IMR-90 (cell line): ENCODE measurements at regions not wholly inside any gene's neighbourhood (a gene's known extent, or its start where the extent isn't known, plus 50 kb on each side); places are given as distances from the start of the nearest gene placed in this dataset.
"Not testable (repeated sequence)": the region's sequence is repeated elsewhere in the genome, so short reads cannot be mapped to it uniquely, and the experiment has no call there.

Source experiments
- ATAC-seq: fragments of 200-7000 bp; cut with Tn5 transposase; 2 replicates; pipeline ENCODE4 v1.9.1; 2020; ENCODE audit warnings: low read depth, mild to moderate bottlenecking, moderate library complexity
- BruUV-seq: library from RNA; stranded (reverse); fragments of 400-500 nt; replicated peaks from 2 replicates; lab custom pipeline; 2021; lab: Mats Ljungman, UMichigan
- CTCF ChIA-PET: fragments of 300-600 bp; formaldehyde crosslinking; extraction: SDS; loops from one replicate; lab custom pipeline; 2021; ENCODE audit warnings: antibody characterized with exemption; lab: Yijun Ruan, JAX
- POLR2A ChIA-PET: fragments of 300-600 bp; sonication (Branson Sonifier 250); formaldehyde crosslinking; loops from one replicate; lab custom pipeline; 2022; ENCODE audit warnings: antibody characterized with exemption; ENCODE audit not compliant: unreplicated experiment; lab: Charles Lee
- DNase-seq: peaks from one replicate; pipeline ENCODE4 v3.0.0; 2013
- H2AFZ ChIP-seq: replicated peaks from 2 replicates; pipeline ENCODE3; 2013; ENCODE audit warnings: low read length, mild to moderate bottlenecking; ENCODE audit not compliant: poor library complexity
- H2AK5ac ChIP-seq: 2 replicates; pipeline ENCODE4 v1.6.1; 2013; ENCODE audit warnings: low read depth, low read length, inconsistent platforms
- H2AK9ac ChIP-seq: replicated peaks from 2 replicates; pipeline ENCODE3; 2013; ENCODE audit warnings: mild to moderate bottlenecking, low read depth, low read length, moderate library complexity; ENCODE audit not compliant: poor library complexity
- H2BK120ac ChIP-seq: 2 replicates; pipeline ENCODE4 v1.6.1; 2013; ENCODE audit warnings: low read depth, low read length, inconsistent platforms
- H2BK15ac ChIP-seq: 3 replicates; pipeline ENCODE4 v1.6.1; 2013; ENCODE audit warnings: low read depth, low read length, inconsistent platforms
- H2BK20ac ChIP-seq: 2 replicates; pipeline ENCODE4 v1.6.1; 2013; ENCODE audit warnings: low read depth, mild to moderate bottlenecking, inconsistent platforms, low read length, moderate library complexity
- H2BK5ac ChIP-seq: 2 replicates; pipeline ENCODE4 v1.6.1; 2013; ENCODE audit warnings: mild to moderate bottlenecking, low read depth, low read length, inconsistent platforms; ENCODE audit not compliant: poor library complexity, severe bottlenecking
- H3K14ac ChIP-seq: replicated peaks from 2 replicates; pipeline ENCODE4 v1.6.1; 2013; ENCODE audit warnings: low read depth, low read length, inconsistent platforms
- H3K18ac ChIP-seq: 2 replicates; pipeline ENCODE4 v1.6.1; 2013; ENCODE audit warnings: low read depth, low read length, control low read depth
- H3K23ac ChIP-seq: 2 replicates; pipeline ENCODE4 v1.6.1; 2013; ENCODE audit warnings: low read depth, low read length, inconsistent platforms
- H3K27ac ChIP-seq: 2 replicates; pipeline ENCODE4 v1.5.1; 2013; ENCODE audit warnings: mild to moderate bottlenecking, control low read depth, low read length; ENCODE audit not compliant: insufficient read depth
- H3K27me3 ChIP-seq: 2 replicates; pipeline ENCODE4 v1.6.1; 2013; ENCODE audit warnings: low read length; ENCODE audit not compliant: control insufficient read depth, insufficient read depth
- H3K36me3 ChIP-seq: 2 replicates; pipeline ENCODE4 v1.6.1; 2013; ENCODE audit warnings: low read length, mixed read lengths; ENCODE audit not compliant: control insufficient read depth, insufficient read depth
- H3K4ac ChIP-seq: 2 replicates; pipeline ENCODE4 v1.6.1; 2013; ENCODE audit warnings: low read depth, low read length, inconsistent platforms
- H3K4me1 ChIP-seq: 2 replicates; pipeline ENCODE4 v1.6.1; 2013; ENCODE audit warnings: low read length, mixed read lengths; ENCODE audit not compliant: control insufficient read depth, insufficient read depth
- H3K4me2 ChIP-seq: 2 replicates; pipeline ENCODE4 v1.6.1; 2013; ENCODE audit warnings: low read depth, mild to moderate bottlenecking, control low read depth, low read length, moderate library complexity
- H3K4me3 ChIP-seq: 2 replicates; pipeline ENCODE4 v1.5.1; 2013; ENCODE audit warnings: low read depth, mild to moderate bottlenecking, control low read depth, low read length, moderate library complexity; ENCODE audit not compliant: insufficient read depth
- H3K56ac ChIP-seq: 2 replicates; pipeline ENCODE4 v1.6.1; 2013; ENCODE audit warnings: low read length, inconsistent platforms; ENCODE audit not compliant: insufficient read depth; ENCODE audit errors: extremely low read depth
- H3K79me1 ChIP-seq, 2 experiments: 2 replicates each; pipeline ENCODE4 v1.6.1; 2013; ENCODE audit warnings: low read length in 2 of 2, inconsistent platforms in 1 of 2, low read depth in 1 of 2
- H3K9ac ChIP-seq: 2 replicates; pipeline ENCODE4 v1.6.1; 2013; ENCODE audit warnings: low read depth, low read length, control low read depth
- H3K9me1 ChIP-seq: 2 replicates; pipeline ENCODE4 v1.6.1; 2013; ENCODE audit warnings: low read length, inconsistent platforms; ENCODE audit not compliant: insufficient read depth
- H3K9me3 ChIP-seq: 2 replicates; pipeline ENCODE4 v1.6.1; 2013; ENCODE audit warnings: low read length; ENCODE audit not compliant: control insufficient read depth, insufficient read depth
- H4K20me1 ChIP-seq: 2 replicates; pipeline ENCODE4 v1.6.1; 2013; ENCODE audit warnings: low read length, inconsistent platforms; ENCODE audit not compliant: insufficient read depth
- H4K5ac ChIP-seq: 2 replicates; pipeline ENCODE4 v1.6.1; 2013; ENCODE audit warnings: mild to moderate bottlenecking, low read depth, low read length, control low read depth
- H4K8ac ChIP-seq, 2 experiments: 2 replicates each; pipeline ENCODE4 v1.6.1; 2013; ENCODE audit warnings: low read depth in 2 of 2, low read length in 2 of 2, control low read depth in 1 of 2, inconsistent platforms in 1 of 2
- H4K91ac ChIP-seq: 2 replicates; pipeline ENCODE4 v1.6.1; 2013; ENCODE audit warnings: low read depth, low read length, inconsistent platforms; ENCODE audit not compliant: insufficient read depth
- BHLHE40 ChIP-seq: fragments of 150-350 bp; IDR thresholded peaks from 2 replicates; pipeline ENCODE4 v1.6.1; 2016; ENCODE audit warnings: mild to moderate bottlenecking, low read depth, low read length
- CTCF ChIP-seq: conservative IDR thresholded peaks from 2 replicates; pipeline ENCODE4 v1.5.1; 2012; ENCODE audit warnings: mild to moderate bottlenecking, low read depth, low read length, improper control_type of control experiment
- RAD21 ChIP-seq: IDR thresholded peaks from 2 replicates; pipeline ENCODE4 v1.6.1; 2012; ENCODE audit warnings: low read length, improper control_type of control experiment
- SMC3 ChIP-seq: fragments of 150-350 bp; IDR thresholded peaks from 2 replicates; pipeline ENCODE4 v1.6.1; 2016; ENCODE audit warnings: low read depth, mild to moderate bottlenecking, antibody characterized with exemption, low read length, moderate library complexity
- WGBS, 2 experiments: methylation state at CpG; one replicate each; pipeline versions ENCODE4 v1.1.5 to v1.1.7; 2013; ENCODE audit warnings: missing lambda C conversion rate in 2 of 2; ENCODE audit not compliant: insufficient read length in 1 of 2; ENCODE audit errors: extremely low coverage in 2 of 2; 5-methylcytosine and 5-hydroxymethylcytosine counted together
- dilution Hi-C: fragments of 300-500 bp; cut with HindIII; formaldehyde crosslinking; loops from one replicate; pipeline ENCODE4 v1.14.3; 2018; ENCODE audit warnings: low sequenced_read_pairs; ENCODE audit not compliant: unreplicated experiment
- in situ Hi-C: fragments of 300-500 bp; cut with MboI; formaldehyde crosslinking; loops from 3 replicates; pipeline ENCODE4 v1.14.3; 2019; ENCODE audit warnings: low sequenced_read_pairs, inconsistent platforms, mixed read lengths
- intact Hi-C: fragments of 100-400 bp; cut with micrococcal nuclease; formaldehyde crosslinking; loops from 2 replicates; pipeline ENCODE4 v1.10.0; 2022

DNA sequence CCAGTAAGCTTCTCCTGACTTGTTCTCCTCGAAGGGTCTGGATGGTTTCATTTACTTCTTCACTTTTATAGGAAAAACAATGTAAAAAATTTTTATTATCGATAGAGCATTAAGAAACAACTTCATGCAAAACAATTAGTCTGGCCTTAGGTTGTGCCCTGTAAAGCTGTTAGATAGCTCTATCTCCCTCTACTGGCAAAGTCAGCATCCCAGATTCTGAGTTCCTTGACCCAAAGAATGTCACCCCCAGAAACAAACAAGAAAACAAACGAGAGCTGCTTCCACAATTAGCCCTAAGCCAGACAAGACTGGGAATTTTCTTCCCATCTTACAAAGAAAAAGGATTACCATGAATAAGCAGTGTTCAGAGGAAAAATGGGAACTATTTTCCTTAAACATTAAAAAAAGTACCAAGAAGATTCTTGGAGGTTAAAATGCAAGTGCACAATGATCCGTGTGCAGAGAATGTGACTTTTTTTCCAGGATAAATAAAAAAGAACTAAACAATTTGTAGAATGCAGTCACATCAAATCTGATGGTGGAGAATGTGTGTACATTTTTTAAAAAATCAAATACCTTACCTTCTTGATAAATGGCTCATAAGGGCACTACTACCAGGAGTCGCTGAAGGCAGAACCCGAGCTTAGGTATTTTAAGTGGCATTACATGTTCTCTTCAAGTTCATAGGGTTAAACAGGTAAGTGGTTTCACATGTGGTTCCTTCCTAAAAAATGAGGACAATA is 293.2 kb downstream of the FBXO8 start:
- Histone ChIP-seq H2AFZ (no peak overlapping the region), H4K20me1 (no peaks in the 10 kb centered on the region), H3K4me3 (no peak overlapping the region), H3K27ac (no peak overlapping the region), H3K4me1 (no peaks in the 10 kb centered on the region), H4K5ac (no peak overlapping the region), H2BK15ac (no peak overlapping the region), H3K14ac (no peak overlapping the region), H3K27me3 (peaks cover 2% of the 10 kb centered on the region), H3K18ac (no peak overlapping the region), H4K91ac (no peak overlapping the region), H2AK9ac (no peak overlapping the region), H3K9ac (no peak overlapping the region), H4K8ac (no peak overlapping the region), H3K56ac (no peak overlapping the region), H2AK5ac (no peak overlapping the region), H2BK5ac (no peak overlapping the region), H2BK20ac (no peak overlapping the region), H3K79me1 (no peaks in the 10 kb centered on the region), H3K23ac (no peak overlapping the region), H3K9me3 (no peaks in the 10 kb centered on the region), H3K4me2 (no peak overlapping the region), H2BK120ac (no peak overlapping the region), H3K36me3 (no peaks in the 10 kb centered on the region), H3K4ac (no peak overlapping the region), H3K9me1 (no peaks in the 10 kb centered on the region)
- ChIA-PET CTCF (interaction anchor here (0.6 to 1.8 kb wide), 13 partner anchors 9 to 671 kb away, joined by 3 to 7 read pairs (median 4); no protein-coding TSS in a partner anchor), POLR2A (no interaction called here)
- dilution Hi-C loops (no loop called here), intact Hi-C loops (loop anchor here (1.0 to 5.0 kb wide), 5 partner anchors 243 to 569 kb away; no protein-coding TSS in a partner anchor), in situ Hi-C loops (no loop called here)
- peak; percentile 46 for DNase-seq
- no TSS peak for BruUV-seq
- no peak for TF ChIP-seq BHLHE40
- TF ChIP-seq SMC3 = peak; percentile 50
- TF ChIP-seq CTCF = peak; percentile 56
- TF ChIP-seq RAD21 = peak; percentile 69
- ATAC-seq = peak; percentile 83
- WGBS, 2 experiments = no CpG with 5 or more reads among the region's 6 CpGs

- POLR2A ChIA-PET, H3K4me3 ChIP-seq, H3K27me3 ChIP-seq, H4K5ac ChIP-seq, dilution Hi-C loops, H3K14ac ChIP-seq, H3K79me1 ChIP-seq, H2AFZ ChIP-seq, ATAC-seq, H4K20me1 ChIP-seq, H3K9ac ChIP-seq, H4K91ac ChIP-seq, H3K27ac ChIP-seq, CTCF ChIA-PET, H2AK5ac ChIP-seq, H3K4me1 ChIP-seq, H2BK20ac ChIP-seq, H3K23ac ChIP-seq, H2BK15ac ChIP-seq, H3K9me1 ChIP-seq, H3K9me3 ChIP-seq, H3K4ac ChIP-seq, H3K36me3 ChIP-seq, H3K18ac ChIP-seq, H3K56ac ChIP-seq, DNase-seq, H2BK5ac ChIP-seq, H3K4me2 ChIP-seq, in situ Hi-C loops, H4K8ac ChIP-seq, H2AK9ac ChIP-seq, intact Hi-C loops, BruUV-seq, H2BK120ac ChIP-seq: not testable (repeated sequence)
- no CpG with 5 or more reads among the region's 4 CpGs for WGBS, 2 experiments
Measured at GRCh38 chr4:173963523-173963922, 319.9 kb downstream of the FBXO8 start.
